ENCODE measurements at regions not wholly inside any gene's neighbourhood (a gene's known extent, or its start where the extent isn't known, plus 50 kb on each side); places are given as distances from the start of the nearest gene placed in this dataset.

- DNase-seq = no peak
These were observed 237.9 kb upstream of the CD180 start for GRCh38 chr5:67434466-67434865.

DNA sequence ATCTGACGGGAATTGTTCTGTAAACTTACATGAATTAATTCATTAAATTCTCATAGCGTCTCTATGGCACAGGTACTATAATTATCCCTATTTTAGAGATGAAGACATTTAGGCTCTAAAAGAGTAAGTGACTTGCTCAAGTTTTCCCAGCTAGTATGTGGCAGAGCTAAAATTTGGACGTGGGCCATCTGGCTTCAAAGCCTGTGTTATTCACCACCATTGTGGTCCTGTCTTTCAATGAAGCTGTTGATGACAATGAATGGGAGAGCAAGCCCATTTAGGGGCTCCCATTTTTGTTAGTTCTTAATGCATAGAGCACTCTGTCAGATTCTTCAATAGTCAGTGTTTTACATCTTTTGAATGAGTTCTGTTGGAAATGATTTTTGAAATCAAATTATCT lies 236.0 kb upstream of the CD180 start:
- DNase-seq = no peak

DNA sequence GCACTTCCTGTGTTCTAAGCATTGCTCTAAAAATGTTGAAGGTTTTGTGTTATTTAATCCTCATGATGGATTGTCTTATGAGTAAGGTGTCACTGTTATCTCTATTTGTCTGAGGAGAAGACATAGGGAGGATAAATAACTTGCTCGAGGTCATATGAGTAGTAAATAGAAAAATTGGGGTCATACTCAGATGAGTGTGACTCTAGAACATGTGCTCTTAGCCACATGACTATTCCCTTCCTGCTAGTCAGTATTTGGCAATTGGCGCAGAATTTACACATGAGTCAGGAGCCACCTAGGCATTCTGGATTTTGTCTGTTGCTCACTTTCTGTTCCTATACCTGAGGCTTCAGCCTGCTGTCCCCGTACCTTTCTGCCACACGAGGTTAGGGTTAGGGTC lies 234.6 kb upstream of the CD180 start:
- DNase-seq = no peak

DNA sequence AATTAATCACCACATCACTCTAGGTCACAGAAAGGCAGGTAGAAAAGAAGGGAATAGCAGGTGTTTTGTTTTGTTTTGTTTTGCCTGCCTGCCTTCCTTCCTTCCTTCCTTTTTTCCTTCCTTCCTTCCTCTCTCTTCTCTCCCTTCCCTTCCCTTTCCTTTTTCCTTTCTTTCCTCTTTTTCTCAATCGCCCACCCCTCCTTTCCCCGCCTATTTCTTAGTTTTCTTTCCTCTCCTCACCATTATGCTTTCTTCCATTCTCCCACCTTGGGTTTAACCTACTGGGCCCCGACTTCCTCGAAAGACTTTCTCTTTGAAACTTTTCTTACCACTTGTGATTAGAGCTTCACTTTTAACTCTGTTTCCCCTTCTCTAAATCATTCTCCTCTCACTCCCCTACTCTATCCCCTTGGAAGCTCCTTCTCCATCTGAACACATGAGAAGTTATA lies 231.3 kb upstream of the CD180 start:
- DNase-seq = no peak

DNA sequence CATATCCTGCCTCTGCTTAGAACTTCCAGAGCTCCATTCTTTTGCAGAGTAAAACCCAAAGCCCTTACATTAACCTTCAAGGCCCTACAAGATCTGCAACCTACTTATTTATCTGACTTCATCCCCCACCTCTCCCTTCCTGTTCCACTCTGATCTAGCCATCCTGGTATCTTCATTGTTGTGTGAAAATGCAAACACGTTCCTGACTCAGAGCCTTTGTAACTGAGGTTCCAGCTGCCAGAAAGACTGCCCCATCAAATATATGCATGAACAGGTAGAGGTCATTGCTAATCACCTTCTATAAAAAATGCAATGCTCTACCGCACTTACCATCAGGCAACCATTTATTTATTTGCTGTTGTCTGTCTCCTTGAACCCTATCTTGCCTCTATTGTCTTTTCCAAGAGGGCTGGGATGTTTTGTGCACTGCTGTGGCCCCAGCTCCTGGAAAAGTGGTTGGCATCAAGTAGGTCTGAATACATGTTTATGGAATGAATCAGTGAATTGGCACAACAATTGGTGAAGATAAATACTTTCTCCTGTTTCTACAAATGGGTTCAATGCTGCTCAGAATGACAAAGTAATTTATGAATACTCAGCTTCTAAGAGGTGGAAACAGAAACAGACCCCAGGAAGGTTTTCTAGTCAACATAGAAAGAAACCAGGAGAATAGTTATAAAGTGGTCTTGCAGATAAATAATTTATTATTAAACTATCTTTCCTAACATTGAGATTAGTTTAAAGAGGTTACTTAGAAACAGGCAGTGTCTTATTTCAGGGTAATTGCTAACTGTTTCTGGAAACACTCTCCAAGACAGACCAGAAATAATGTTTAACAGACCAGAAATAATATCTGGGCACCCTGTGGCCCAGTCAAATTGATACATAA lies 230.6 kb upstream of the CD180 start:
- DNase-seq = no peak

- DNase-seq = no peak
These were observed 228.9 kb upstream of the CD180 start for GRCh38 chr5:67425514-67425913.

GRCh38 chr5:67417839-67418238 lies 221.2 kb upstream of the CD180 start:
- no peak for DNase-seq

DNA sequence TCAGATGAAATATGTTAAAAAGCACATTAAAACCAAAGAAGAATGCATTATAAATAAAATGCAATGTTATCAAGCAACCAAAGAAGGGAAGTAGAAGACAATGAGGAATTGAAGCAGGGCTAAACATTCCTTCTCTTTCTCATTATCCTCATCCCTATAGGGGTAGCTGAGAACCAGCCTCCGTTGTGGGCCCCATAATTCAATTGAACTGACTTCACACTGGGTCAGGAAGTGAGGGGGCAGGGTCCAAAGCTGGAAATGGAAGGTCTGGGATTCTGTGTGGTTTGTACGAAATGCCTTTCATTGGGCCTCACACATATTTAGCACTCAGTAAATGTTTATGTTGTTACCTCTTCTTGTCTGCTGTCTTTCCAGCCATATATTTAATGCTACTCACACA lies 220.4 kb upstream of the CD180 start:
- no peak for DNase-seq

- DNase-seq = no peak
These were observed 219.7 kb upstream of the CD180 start for GRCh38 chr5:67416133-67416937.

- DNase-seq = no peak
These were observed 218.1 kb upstream of the CD180 start for GRCh38 chr5:67414712-67415111.

GRCh38 chr5:67413721-67414120 lies 217.1 kb upstream of the CD180 start:
- DNase-seq = no peak

GRCh38 chr5:67409126-67409777 lies 212.7 kb upstream of the CD180 start:
- no peak for DNase-seq

DNA sequence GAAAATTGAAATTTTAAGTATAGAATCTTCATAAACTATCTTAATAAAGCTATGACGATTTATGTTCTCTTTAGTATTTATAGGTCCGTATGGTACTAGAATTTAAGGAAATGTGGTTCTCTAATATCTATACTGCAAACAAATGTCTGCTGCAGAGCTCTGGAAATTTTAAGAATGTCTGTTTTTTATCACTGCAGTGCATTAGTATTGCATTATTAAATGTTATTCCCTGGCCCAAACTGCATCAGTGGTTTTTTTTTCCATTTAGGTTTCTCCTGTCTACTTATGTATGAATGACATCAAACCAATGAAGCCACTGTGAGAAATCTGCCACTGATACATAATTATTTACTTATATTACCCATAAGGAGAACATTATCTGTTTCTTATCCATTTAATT lies 211.4 kb upstream of the CD180 start:
- no peak for DNase-seq

DNA sequence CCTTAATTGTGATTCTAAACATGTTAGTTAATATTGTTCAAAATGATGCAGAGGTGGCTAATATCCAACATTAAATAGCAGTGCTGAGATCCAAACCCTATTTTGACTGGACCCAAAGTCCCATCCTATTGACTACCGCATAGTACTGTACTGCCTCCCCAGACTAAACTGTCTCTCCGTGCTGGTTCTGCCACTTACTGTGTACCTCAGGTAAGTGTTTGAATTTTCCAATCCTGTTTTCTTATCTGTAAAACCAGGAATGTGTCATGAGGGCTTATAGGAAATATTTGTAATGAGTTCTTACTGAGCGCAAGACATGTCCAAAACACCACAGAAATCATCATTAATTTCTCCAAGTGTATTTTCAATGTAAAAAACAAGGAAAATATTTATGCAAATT lies 209.2 kb upstream of the CD180 start:
- no peak for DNase-seq

DNA sequence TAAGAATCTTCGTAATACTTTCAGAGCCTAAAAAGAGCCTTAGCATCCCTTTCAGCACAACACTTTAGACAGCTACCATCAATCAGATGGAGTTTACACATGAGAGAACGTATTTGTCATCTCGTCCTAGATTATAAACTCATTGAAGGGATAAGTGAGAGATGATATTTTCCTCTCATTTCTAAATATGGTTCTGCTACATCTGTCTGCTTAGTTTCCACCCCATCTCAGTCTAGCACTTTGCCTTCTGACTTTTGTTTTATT lies 208.4 kb upstream of the CD180 start:
- DNase-seq = no peak

DNA sequence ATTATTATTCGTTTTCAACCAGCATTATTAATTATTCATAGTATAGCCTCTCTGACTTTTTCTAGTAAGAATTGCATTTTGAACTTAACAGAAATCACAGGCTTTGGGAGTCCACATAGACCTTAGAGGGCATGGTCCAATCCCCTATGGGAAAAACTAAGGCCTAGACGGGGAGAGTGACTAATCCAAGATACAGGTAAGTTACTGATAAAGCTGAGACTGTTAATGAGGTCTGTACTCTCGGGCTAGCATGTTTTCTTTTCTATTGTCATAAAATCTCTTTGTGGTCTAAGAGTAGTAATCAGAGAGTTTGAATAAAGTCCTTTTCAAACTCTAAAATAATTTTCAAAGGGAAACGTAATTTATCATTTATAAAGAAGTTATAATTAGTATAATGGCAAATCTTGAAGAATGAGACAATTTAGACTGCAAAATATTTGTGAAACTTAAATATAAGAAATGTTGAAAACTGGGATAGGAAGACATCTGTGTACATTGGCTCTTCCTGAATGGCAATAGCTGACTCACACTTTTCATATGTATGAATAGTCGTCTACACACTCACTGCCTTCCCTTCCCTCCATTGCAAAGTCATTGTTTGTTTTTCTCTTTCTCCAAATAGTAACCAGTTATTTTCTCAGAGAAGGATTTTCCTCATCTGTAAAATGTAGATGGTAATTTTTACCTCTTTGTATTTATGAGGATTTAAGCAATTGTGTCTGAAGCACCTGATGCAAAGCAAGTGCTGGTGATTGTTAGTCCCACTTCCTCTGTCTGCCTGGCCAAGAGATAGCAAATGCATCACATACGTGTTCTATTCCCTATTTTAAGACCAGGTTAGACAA lies 207.9 kb upstream of the CD180 start:
- DNase-seq = no peak

DNA sequence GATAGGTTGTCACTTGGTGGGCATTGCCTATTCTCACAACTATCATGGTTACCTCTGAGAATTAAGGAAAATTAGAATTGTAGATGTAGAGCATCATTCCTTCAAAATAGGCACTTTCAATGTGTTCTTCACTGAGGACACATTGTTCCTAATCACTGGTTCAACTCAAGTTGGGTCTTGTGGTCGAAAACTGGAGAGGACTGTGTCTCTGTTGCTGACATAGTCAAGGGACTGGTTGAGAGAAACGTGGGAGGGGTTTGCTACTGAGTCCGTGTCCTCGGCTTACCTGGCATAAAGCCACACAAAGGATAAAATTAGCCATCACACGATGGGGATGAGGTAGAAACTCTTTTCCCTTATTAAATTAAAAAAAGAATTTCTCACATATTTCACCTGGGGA lies 205.9 kb upstream of the CD180 start:
- no peak for DNase-seq

- no peak for DNase-seq
These were observed 204.6 kb upstream of the CD180 start for GRCh38 chr5:67401172-67401571.

DNA sequence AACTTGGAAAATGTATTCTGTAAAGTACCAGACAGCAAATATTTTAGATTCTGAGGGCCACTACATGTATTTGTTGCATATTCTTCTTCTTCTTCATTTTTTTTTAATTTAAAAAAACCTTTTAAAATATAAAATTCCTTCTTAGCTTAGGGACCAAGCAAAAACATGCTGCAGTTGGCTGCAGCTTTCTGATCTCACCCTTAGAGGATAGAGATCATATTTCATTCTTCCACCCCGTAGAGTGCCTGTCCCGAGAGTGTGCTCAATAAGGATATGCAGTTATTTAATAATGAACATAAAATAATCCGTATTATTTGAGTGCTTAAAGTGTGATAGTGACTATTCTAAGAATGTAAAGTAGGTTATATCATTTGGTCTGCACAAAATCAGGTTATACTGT lies 204.2 kb upstream of the CD180 start:
- no peak for DNase-seq

GRCh38 chr5:67395790-67396418 lies 199.3 kb upstream of the CD180 start:
- DNase-seq = no peak

- no peak for DNase-seq
These were observed 196.6 kb upstream of the CD180 start for GRCh38 chr5:67393211-67393610.

DNA sequence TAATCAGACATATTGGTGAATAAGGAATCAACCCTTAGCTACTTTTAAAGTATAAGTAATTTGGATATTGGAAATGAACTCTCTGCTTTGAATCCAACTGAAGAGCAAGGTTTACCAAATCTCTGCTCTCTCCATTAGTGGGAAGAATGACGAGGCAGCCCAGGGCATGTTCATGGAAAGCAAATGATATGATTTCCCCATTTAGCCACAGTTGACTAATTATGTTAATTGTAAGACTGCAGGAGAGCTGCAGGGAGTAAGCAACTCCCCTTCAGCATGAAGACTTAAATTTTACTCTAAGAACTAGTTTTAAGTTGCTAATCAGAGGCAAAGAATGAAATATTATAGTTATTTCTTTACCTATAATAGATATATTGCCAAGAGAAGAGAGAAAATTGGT lies 194.3 kb upstream of the CD180 start:
- DNase-seq = no peak

GRCh38 chr5:67383451-67383850 lies 186.9 kb upstream of the CD180 start:
- no peak for DNase-seq
